ENCODE measurements at regions not wholly inside any gene's neighbourhood (a gene's known extent, or its start where the extent isn't known, plus 50 kb on each side); places are given as distances from the start of the nearest gene placed in this dataset.

- TF ChIP-seq CTCF (IDR thresholded peaks at IDR 0.05) = no peak
- no peak for TF ChIP-seq POLR2A (IDR thresholded peaks at IDR 0.05)
Measured at GRCh38 chr2:128665113-128665512, 346.4 kb upstream of the HS6ST1 start.

All from gastroesophageal sphincter (tissue), 3 donors.